Endodermal cell (in vitro differentiated cells): ENCODE measurements at regions not wholly inside any gene's neighbourhood (a gene's known extent, or its start where the extent isn't known, plus 50 kb on each side); places are given as distances from the start of the nearest gene placed in this dataset.

ENCODE experiments used
- DNase-seq: peaks from one replicate; pipeline ENCODE4 v3.0.0-alpha.2; 2017
- H3K27ac ChIP-seq: 2 replicates; pipeline ENCODE4 v1.5.1; 2013; ENCODE audit warnings: mild to moderate bottlenecking, low read depth, low read length, moderate library complexity
- H3K27me3 ChIP-seq: 2 replicates; pipeline ENCODE4 v1.6.1; 2013; ENCODE audit warnings: mild to moderate bottlenecking, low read length, moderate library complexity; ENCODE audit not compliant: insufficient read depth, control insufficient read depth, poor library complexity, severe bottlenecking
- H3K36me3 ChIP-seq: 2 replicates; pipeline ENCODE4 v1.7.0; 2013; ENCODE audit warnings: mild to moderate bottlenecking, low read length, moderate library complexity; ENCODE audit not compliant: control insufficient read depth, insufficient read depth
- H3K4me1 ChIP-seq: one replicate; pipeline ENCODE4 v1.7.0; 2013; ENCODE audit warnings: low read length; ENCODE audit not compliant: control insufficient read depth, insufficient read depth
- H3K4me3 ChIP-seq: 2 replicates; pipeline ENCODE4 v1.5.1; 2013; ENCODE audit warnings: mild to moderate bottlenecking, low read length, moderate library complexity
- H3K9ac ChIP-seq: 2 replicates; pipeline ENCODE4 v1.6.1; 2013; ENCODE audit warnings: mild to moderate bottlenecking, low read length, moderate library complexity; ENCODE audit not compliant: poor library complexity, severe bottlenecking; ENCODE audit errors: extremely low read depth
- H3K9me3 ChIP-seq: 2 replicates; pipeline ENCODE4 v1.6.1; 2013; ENCODE audit warnings: mild to moderate bottlenecking, low read length, moderate library complexity; ENCODE audit not compliant: control insufficient read depth
- H3K27ac Mint-ChIP-seq: 2 replicates; pipeline ENCODE4 v1.8.0; 2020; ENCODE audit warnings: mixed read lengths
- H3K27me3 Mint-ChIP-seq: 2 replicates; pipeline ENCODE4 v1.8.0; 2021; ENCODE audit warnings: mild to moderate bottlenecking, mixed read lengths; ENCODE audit not compliant: insufficient read depth
- H3K36me3 Mint-ChIP-seq: 2 replicates; pipeline ENCODE4 v1.8.0; 2020; ENCODE audit warnings: low read depth, mixed read lengths
- H3K4me1 Mint-ChIP-seq: 2 replicates; pipeline ENCODE4 v1.8.0; 2020; ENCODE audit warnings: mixed read lengths
- H3K4me3 Mint-ChIP-seq: 2 replicates; pipeline ENCODE4 v1.8.0; 2020; ENCODE audit warnings: mild to moderate bottlenecking, moderate library complexity, mixed read lengths
- H3K9me3 Mint-ChIP-seq: 2 replicates; pipeline ENCODE4 v1.8.0; 2020; ENCODE audit warnings: mild to moderate bottlenecking, mixed read lengths
- WGBS, 2 experiments: methylation state at CpG; one replicate each; pipeline versions ENCODE4 v1.1.5 to v1.1.7; 2013; ENCODE audit warnings: missing lambda C conversion rate in 2 of 2, mixed read lengths in 1 of 2; ENCODE audit not compliant: insufficient coverage in 1 of 2, insufficient read length in 1 of 2; 5-methylcytosine and 5-hydroxymethylcytosine counted together
- TF ChIP-seq, protein P1 (sequence below): fragments of 200-600 bp; sonication (generic); conservative IDR thresholded peaks from 2 replicates; pipeline ENCODE4 v1.5.0; 2021; ENCODE audit warnings: antibody characterized with exemption, mild to moderate bottlenecking

- Mint-ChIP-seq H3K27me3 (no peaks in the 10 kb centered on the region), H3K4me1 (peaks cover 7% of the 10 kb centered on the region), H3K4me3 (no peak overlapping the region), H3K9me3 (peaks cover 53% of the 10 kb centered on the region), H3K27ac (no peak overlapping the region), H3K36me3 (peaks cover 6% of the 10 kb centered on the region)
- Histone ChIP-seq H3K4me1 (no peaks in the 10 kb centered on the region), H3K9me3 (peaks cover 52% of the 10 kb centered on the region), H3K36me3 (no peaks in the 10 kb centered on the region), H3K9ac (no peak overlapping the region), H3K27ac (no peak overlapping the region), H3K27me3 (no peaks in the 10 kb centered on the region), H3K4me3 (no peak overlapping the region)
- TF ChIP-seq, protein P1, sequence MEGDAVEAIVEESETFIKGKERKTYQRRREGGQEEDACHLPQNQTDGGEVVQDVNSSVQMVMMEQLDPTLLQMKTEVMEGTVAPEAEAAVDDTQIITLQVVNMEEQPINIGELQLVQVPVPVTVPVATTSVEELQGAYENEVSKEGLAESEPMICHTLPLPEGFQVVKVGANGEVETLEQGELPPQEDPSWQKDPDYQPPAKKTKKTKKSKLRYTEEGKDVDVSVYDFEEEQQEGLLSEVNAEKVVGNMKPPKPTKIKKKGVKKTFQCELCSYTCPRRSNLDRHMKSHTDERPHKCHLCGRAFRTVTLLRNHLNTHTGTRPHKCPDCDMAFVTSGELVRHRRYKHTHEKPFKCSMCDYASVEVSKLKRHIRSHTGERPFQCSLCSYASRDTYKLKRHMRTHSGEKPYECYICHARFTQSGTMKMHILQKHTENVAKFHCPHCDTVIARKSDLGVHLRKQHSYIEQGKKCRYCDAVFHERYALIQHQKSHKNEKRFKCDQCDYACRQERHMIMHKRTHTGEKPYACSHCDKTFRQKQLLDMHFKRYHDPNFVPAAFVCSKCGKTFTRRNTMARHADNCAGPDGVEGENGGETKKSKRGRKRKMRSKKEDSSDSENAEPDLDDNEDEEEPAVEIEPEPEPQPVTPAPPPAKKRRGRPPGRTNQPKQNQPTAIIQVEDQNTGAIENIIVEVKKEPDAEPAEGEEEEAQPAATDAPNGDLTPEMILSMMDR, result no peak
- DNase-seq, result no peak
These were observed 74.9 kb upstream of the UST start for GRCh38 chr6:148671952-148672351.

DNA sequence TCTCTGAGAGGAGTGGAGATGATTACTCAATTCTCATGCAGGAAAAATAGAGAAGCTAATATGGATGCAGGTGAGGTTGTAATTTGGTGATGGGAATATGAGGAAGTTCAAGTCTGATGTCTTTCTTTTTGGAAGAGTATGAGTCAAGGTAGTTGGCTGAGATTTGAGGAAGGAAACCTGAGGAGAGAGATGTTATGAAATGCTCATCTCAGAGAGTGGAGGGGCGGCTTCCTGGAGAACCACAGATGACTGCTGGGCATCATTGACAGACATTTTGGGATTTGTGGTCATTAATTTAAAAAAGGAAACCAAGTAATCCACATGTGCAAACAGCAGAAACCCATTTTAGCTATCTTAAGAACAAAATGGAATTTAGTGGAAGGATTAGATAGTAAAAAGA is 72.5 kb upstream of the UST start:
- Mint-ChIP-seq H3K4me3 (no peak overlapping the region), H3K27ac (no peak overlapping the region), H3K9me3 (peaks cover 37% of the 10 kb centered on the region), H3K36me3 (peaks cover 2% of the 10 kb centered on the region), H3K27me3 (no peaks in the 10 kb centered on the region), H3K4me1 (peaks cover 7% of the 10 kb centered on the region)
- H3K27ac ChIP-seq, result no peak overlapping the region
- WGBS, 2 experiments, result 96 to 100% methylated on average over 1 of the region's 1 CpG
- no peaks in the 10 kb centered on the region for H3K36me3 ChIP-seq
- no peak overlapping the region for H3K9ac ChIP-seq
- H3K4me3 ChIP-seq, result no peak overlapping the region
- TF ChIP-seq, protein P1, result no peak
- no peaks in the 10 kb centered on the region for H3K4me1 ChIP-seq
- H3K9me3 ChIP-seq, result peaks cover 35% of the 10 kb centered on the region
- H3K27me3 ChIP-seq, result no peaks in the 10 kb centered on the region
- DNase-seq, result no peak

- TF ChIP-seq, protein P1, result no peak
- no peak overlapping the region for H3K27ac Mint-ChIP-seq
- Histone ChIP-seq H3K4me1 (no peaks in the 10 kb centered on the region), H3K4me3 (no peak overlapping the region), H3K9me3 (peaks cover 12% of the 10 kb centered on the region), H3K27ac (no peak overlapping the region), H3K9ac (no peak overlapping the region), H3K36me3 (no peaks in the 10 kb centered on the region), H3K27me3 (no peaks in the 10 kb centered on the region)
- peaks cover 6% of the 10 kb centered on the region for H3K9me3 Mint-ChIP-seq
- H3K4me3 Mint-ChIP-seq, result no peak overlapping the region
- H3K36me3 Mint-ChIP-seq, result no peaks in the 10 kb centered on the region
- no peaks in the 10 kb centered on the region for H3K27me3 Mint-ChIP-seq
- H3K4me1 Mint-ChIP-seq, result no peaks in the 10 kb centered on the region
- WGBS, 2 experiments, result 94 to 100% methylated on average over 2 to 7 of the region's 8 CpGs
- DNase-seq, result no peak
These were observed 69.0 kb upstream of the UST start for GRCh38 chr6:148677594-148678476.
